ENCODE measurements at regions not wholly inside any gene's neighbourhood (a gene's known extent, or its start where the extent isn't known, plus 50 kb on each side); places are given as distances from the start of the nearest gene placed in this dataset.

DNA sequence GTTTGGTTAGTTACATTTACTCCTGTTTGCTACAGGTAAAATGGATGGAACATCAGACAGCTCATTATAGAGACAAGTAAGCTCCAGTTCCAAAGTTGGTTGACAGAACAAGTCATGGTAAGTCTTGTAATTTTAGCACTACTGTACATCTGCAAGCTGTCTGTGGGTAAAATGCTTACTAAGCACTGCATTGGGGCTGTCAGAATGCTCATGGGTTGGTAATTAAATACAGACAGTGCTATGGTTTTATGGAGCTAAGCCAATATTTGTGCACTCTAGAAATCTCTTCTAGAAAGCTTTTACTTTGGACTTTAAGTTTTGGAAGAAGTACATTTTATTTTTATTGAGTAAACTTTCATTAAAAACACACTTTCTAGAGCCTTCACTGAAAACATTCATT lies 419.2 kb upstream of the MMS22L start:
- TF ChIP-seq POLR2A (IDR thresholded peaks at IDR 0.05; ENCODE audit: low read length) (no peak), GATA1 (IDR thresholded peaks at IDR 0.05; ENCODE audit: low read depth, low read length) (no peak)
